Peyer's patch (tissue), 4 donors: ENCODE measurements at regions not wholly inside any gene's neighbourhood (a gene's known extent, or its start where the extent isn't known, plus 50 kb on each side); places are given as distances from the start of the nearest gene placed in this dataset.

Experiments used
- DNase-seq, 3 donors: peaks; one replicate each; pipeline ENCODE4 v3.0.0-alpha.2; 2017 to 2019
- H3K27ac ChIP-seq, 4 donors: fragments of 200-600 bp; sonication (generic); one replicate each; pipeline ENCODE4 v1.5.1; 2016 to 2019
- H3K27me3 ChIP-seq, 2 donors: fragments of 200-600 bp; sonication (generic); one replicate each; pipeline ENCODE4 v1.5.1; 2019
- H3K36me3 ChIP-seq, 3 donors: fragments of 200-600 bp; sonication (generic); one replicate each; pipeline ENCODE4 v1.5.1; 2016 to 2019
- H3K4me1 ChIP-seq, 4 donors: fragments of 200-600 bp; sonication (generic); one replicate each; pipeline ENCODE4 v1.5.1; 2016 to 2019
- H3K4me3 ChIP-seq, 4 donors: fragments of 200-600 bp; sonication (generic); 1 replicate in 3 of 4; 2 replicates in 1 of 4; pipeline ENCODE4 v1.5.1; 2016 to 2019; ENCODE audit warnings: mild to moderate bottlenecking in 1 of 4
- H3K9me3 ChIP-seq, 4 donors: fragments of 200-600 bp; sonication (generic); one replicate each; pipeline ENCODE4 v1.5.1; 2016 to 2019; ENCODE audit warnings: mild to moderate bottlenecking in 1 of 4
- CTCF ChIP-seq, 6 experiments: fragments of 450-650 bp in 4 of 6; fragments of 200-600 bp in 2 of 6; sonication (generic) in 1 of 6; IDR thresholded peaks; one replicate each; pipeline ENCODE4 v1.5.1; 2017 to 2019; ENCODE audit warnings: antibody characterized with exemption in 6 of 6, mild to moderate bottlenecking in 3 of 6, moderate library complexity in 1 of 6
- POLR2A ChIP-seq, 2 donors: fragments of 450-650 bp; IDR thresholded peaks; one replicate each; pipeline ENCODE4 v1.5.1; 2017; ENCODE audit warnings: antibody characterized with exemption in 2 of 2, mild to moderate bottlenecking in 2 of 2, moderate library complexity in 2 of 2

DNA sequence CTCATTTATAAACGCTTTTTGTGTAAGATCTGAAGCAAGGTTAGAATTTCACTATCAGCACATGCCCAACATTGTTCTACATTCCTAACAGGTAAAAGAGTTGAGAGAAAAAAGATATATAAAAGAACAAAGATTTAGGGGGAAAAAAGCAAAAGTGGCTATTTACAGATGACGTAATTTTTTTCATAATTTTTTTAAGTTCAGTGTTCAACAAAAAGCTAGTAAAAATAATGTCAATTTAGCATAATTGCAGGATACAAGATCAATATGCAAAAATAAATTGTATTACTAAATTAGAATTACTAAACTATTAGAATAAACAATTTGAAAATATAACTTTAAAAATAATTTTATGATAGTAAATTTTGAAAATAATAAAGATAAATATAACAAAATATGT, 405.0 kb downstream of the SEMA3D start:
- H3K27me3 ChIP-seq = no peaks in the 10 kb centered on the region
- H3K36me3 ChIP-seq = no peaks in the 10 kb centered on the region
- DNase-seq = no peak
- no peak overlapping the region for H3K27ac ChIP-seq
- no peaks in the 10 kb centered on the region for H3K9me3 ChIP-seq
- TF ChIP-seq CTCF (IDR thresholded peaks at IDR 0.05) (no peak), POLR2A (IDR thresholded peaks at IDR 0.05) (no peak)
- no peaks in the 10 kb centered on the region for H3K4me1 ChIP-seq
- H3K4me3 ChIP-seq = no peak overlapping the region

DNA sequence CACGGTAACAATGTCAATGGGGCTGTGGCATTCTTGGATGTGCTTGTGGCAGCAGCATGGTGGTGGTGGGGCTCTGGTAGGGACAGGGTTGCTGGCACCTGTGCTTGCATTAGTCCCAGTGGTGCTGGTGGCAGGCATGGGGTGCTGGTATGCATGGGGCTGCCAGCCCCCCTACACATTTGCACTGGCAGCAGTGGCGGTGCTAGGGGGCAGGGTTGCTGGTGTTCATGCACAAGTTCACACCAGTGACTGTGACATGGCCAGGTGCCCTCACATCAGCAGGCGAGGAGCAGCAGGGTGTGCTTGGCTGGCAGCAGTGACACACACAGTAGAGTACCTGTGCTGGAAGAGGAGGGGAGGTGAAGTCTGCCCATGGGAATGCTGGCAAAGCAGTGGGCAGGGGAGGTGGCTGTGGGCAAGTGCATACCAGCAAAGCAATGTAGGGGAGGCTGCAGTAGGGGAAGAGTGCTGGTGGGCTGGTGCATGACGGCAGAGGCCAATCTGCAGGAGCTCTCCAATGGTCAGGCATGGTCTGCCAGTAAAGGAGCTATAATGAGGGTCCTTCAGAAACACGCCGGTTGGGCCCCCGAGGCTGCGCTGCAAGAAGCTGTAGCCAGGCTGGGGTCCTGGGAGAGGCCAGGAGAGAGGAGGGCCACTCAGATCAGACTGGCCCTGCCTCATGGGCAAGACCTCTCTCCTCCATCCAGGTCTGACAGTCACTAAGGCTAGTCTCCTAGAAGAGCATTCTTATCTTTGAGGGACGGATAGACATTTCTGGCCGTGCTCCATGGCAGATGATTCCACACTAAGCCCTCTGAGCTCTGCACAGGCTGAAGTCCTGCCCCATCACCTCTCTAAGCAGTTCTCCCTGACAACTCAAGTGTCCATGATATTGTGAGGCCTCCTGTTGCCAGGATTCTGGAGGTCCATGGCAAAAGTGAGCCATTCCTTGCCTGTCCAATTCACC, 406.4 kb downstream of the SEMA3D start:
- no peaks in the 10 kb centered on the region for H3K4me1 ChIP-seq
- H3K36me3 ChIP-seq = no peaks in the 10 kb centered on the region
- H3K27ac ChIP-seq = no peak overlapping the region
- H3K4me3 ChIP-seq = no peak overlapping the region
- no peaks in the 10 kb centered on the region for H3K27me3 ChIP-seq
- H3K9me3 ChIP-seq = no peaks in the 10 kb centered on the region
- TF ChIP-seq CTCF (IDR thresholded peaks at IDR 0.05) = no peak
- no peak for TF ChIP-seq POLR2A (IDR thresholded peaks at IDR 0.05)
- DNase-seq = no peak

DNA sequence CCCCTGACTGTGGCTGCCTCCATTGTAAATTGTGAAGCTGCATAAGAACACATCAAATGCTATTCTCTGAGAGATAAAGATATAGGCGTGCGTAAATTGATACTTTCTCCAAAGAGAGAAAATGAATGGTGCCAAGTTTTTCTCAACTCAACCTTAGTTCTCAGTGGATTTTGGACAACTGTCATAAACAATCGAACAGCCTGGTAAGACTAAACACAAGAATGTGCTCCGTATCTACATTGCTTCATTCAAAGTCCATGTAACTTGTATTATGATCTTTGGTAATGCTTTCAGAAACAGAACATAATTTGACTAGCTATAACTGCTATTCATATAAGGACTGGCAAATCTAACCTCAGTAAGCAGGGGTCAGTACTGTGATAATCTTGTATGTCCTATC, 429.1 kb downstream of the SEMA3D start:
- Histone ChIP-seq H3K4me1 (no peaks in the 10 kb centered on the region), H3K27ac (no peak overlapping the region), H3K36me3 (no peaks in the 10 kb centered on the region), H3K27me3 (no peaks in the 10 kb centered on the region), H3K9me3 (no peaks in the 10 kb centered on the region), H3K4me3 (no peak overlapping the region)
- no peak for DNase-seq
- TF ChIP-seq CTCF (IDR thresholded peaks at IDR 0.05) (no peak), POLR2A (IDR thresholded peaks at IDR 0.05) (no peak)

GRCh38 chr7:84746353-84746752, 440.5 kb downstream of the SEMA3D start:
- Histone ChIP-seq H3K36me3 (no peaks in the 10 kb centered on the region), H3K4me3 (no peak overlapping the region), H3K27ac (no peak overlapping the region), H3K4me1 (no peaks in the 10 kb centered on the region), H3K27me3 (no peaks in the 10 kb centered on the region), H3K9me3 (no peaks in the 10 kb centered on the region)
- DNase-seq = no peak
- TF ChIP-seq POLR2A (IDR thresholded peaks at IDR 0.05) = no peak
- no peak for TF ChIP-seq CTCF (IDR thresholded peaks at IDR 0.05)

DNA sequence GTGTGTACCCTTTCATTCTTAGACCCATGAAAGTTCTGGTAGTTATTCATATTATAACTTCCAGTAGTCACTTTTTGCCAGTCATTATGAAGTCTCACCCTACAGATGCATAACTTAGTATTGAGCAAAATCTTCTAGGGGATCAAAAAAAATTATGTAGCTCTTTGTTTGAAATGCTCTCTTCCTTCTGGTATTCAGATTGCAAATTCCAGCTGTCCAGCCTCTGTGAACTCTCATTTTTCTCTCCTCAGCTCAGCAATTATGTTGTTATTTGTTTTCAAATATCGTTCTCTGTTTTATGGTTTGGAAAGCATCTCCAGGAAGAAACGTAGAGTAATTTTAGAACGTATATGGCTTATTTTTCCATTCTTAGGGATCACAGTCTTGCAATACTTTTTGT, 442.5 kb downstream of the SEMA3D start:
- Histone ChIP-seq H3K36me3 (no peaks in the 10 kb centered on the region), H3K27me3 (no peaks in the 10 kb centered on the region), H3K27ac (no peak overlapping the region), H3K4me3 (no peak overlapping the region), H3K4me1 (no peaks in the 10 kb centered on the region), H3K9me3 (no peaks in the 10 kb centered on the region)
- no peak for TF ChIP-seq POLR2A (IDR thresholded peaks at IDR 0.05)
- TF ChIP-seq CTCF (IDR thresholded peaks at IDR 0.05) = no peak
- DNase-seq = no peak
